CD4-positive, alpha-beta T cell (primary cell): ENCODE measurements at regions not wholly inside any gene's neighbourhood (a gene's known extent, or its start where the extent isn't known, plus 50 kb on each side); places are given as distances from the start of the nearest gene placed in this dataset.

Experiments used
- ATAC-seq: fragments of 200-7000 bp; cut with Tn5 transposase; one replicate; pipeline ENCODE4 v1.10.0; 2022; ENCODE audit warnings: mild to moderate bottlenecking; ENCODE audit not compliant: poor library complexity
- CTCF ChIA-PET: fragments of 350-600 bp; sonication (Branson Sonifier 250); formaldehyde crosslinking; loops from one replicate; lab custom pipeline; 2021; ENCODE audit warnings: antibody characterized with exemption, inconsistent platforms; lab: Charles Lee
- POLR2A ChIA-PET: fragments of 350-600 bp; sonication (Branson Sonifier 250); formaldehyde crosslinking; loops from one replicate; lab custom pipeline; 2021; ENCODE audit warnings: antibody characterized with exemption, inconsistent platforms; lab: Charles Lee
- DNase-seq, 14 experiments: peaks; one replicate each; pipeline ENCODE4 v3.0.0-alpha.2; 2013 to 2020; ENCODE audit warnings: mixed read lengths in 2 of 14
- H3K27ac ChIP-seq, 2 donors: one replicate each; pipeline versions ENCODE4 v1.5.1 to v1.7.0; 2013; ENCODE audit warnings: low read length in 2 of 2, low read depth in 1 of 2, mild to moderate bottlenecking in 1 of 2
- H3K27me3 ChIP-seq, 2 experiments: 1 replicate in 1 of 2; 2 replicates in 1 of 2; pipeline versions ENCODE4 v1.6.1 to v1.7.0; 2013; ENCODE audit warnings: low read length in 2 of 2, control low read depth in 1 of 2, mild to moderate bottlenecking in 1 of 2, moderate library complexity in 1 of 2; ENCODE audit not compliant: insufficient read depth in 2 of 2, control insufficient read depth in 1 of 2
- H3K36me3 ChIP-seq: one replicate; pipeline ENCODE4 v1.6.1; 2013; ENCODE audit warnings: low read length, control low read depth; ENCODE audit not compliant: insufficient read depth
- H3K4me1 ChIP-seq: one replicate; pipeline ENCODE4 v1.6.1; 2013; ENCODE audit warnings: low read length, control low read depth; ENCODE audit not compliant: insufficient read depth
- H3K4me3 ChIP-seq: one replicate; pipeline ENCODE4 v1.5.1; 2013; ENCODE audit warnings: mild to moderate bottlenecking, low read length, moderate library complexity
- H3K9me3 ChIP-seq, 2 experiments: 1 replicate in 1 of 2; 2 replicates in 1 of 2; pipeline versions ENCODE4 v1.6.1 to v1.7.0; 2013; ENCODE audit warnings: low read length in 2 of 2, mild to moderate bottlenecking in 2 of 2, control low read depth in 1 of 2, moderate library complexity in 1 of 2; ENCODE audit not compliant: control insufficient read depth in 1 of 2, insufficient read depth in 1 of 2
- H3K27ac Mint-ChIP-seq: one replicate; pipeline ENCODE4 v1.8.0; 2020; ENCODE audit warnings: mixed read lengths
- H3K27me3 Mint-ChIP-seq: one replicate; pipeline ENCODE4 v1.8.0; 2021; ENCODE audit warnings: mixed read lengths
- H3K36me3 Mint-ChIP-seq: one replicate; pipeline ENCODE4 v1.8.0; 2021; ENCODE audit warnings: low read depth, mixed read lengths
- H3K4me1 Mint-ChIP-seq: one replicate; pipeline ENCODE4 v1.8.0; 2021; ENCODE audit warnings: low read depth, mixed read lengths
- H3K4me3 Mint-ChIP-seq: one replicate; pipeline ENCODE4 v1.8.0; 2020; ENCODE audit warnings: mild to moderate bottlenecking, mixed read lengths
- H3K9me3 Mint-ChIP-seq: one replicate; pipeline ENCODE4 v1.8.0; 2020; ENCODE audit warnings: mixed read lengths
- intact Hi-C, 2 experiments: fragments of 100-400 bp; cut with DNase I in 1 of 2; cut with micrococcal nuclease in 1 of 2; formaldehyde crosslinking; loops; one replicate each; pipeline versions ENCODE4 v1.15.1 to v1.9.0; 2023 to 2025; cut with DNase I, micrococcal nuclease
- TF ChIP-seq, protein P1 (sequence below): fragments of 200-600 bp; IDR thresholded peaks from one replicate; pipeline ENCODE4 v1.8.0; 2022; ENCODE audit warnings: antibody characterized with exemption, mild to moderate bottlenecking

DNA sequence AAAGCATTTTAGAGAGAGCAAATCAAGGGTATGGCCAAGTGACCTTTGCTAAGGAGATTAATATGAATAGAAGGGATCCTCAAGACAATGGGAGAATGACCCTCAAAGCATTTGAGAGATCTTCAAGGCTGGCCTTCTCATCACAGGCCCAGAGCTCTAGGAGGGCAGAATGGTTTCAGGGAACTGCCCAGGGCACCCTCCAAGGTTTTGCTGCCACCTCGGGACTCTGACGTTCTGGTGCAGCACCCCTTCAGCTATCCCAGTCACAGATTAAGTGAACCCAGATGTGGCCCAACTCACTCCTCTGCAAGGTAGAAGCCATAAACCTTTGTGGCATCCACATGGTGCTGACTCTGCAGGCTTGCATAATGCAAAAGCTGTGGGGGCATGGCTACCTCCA, 209.3 kb downstream of the TLE3 start:
- POLR2A ChIA-PET = no interaction called here
- intact Hi-C loops = no loop called here

DNA sequence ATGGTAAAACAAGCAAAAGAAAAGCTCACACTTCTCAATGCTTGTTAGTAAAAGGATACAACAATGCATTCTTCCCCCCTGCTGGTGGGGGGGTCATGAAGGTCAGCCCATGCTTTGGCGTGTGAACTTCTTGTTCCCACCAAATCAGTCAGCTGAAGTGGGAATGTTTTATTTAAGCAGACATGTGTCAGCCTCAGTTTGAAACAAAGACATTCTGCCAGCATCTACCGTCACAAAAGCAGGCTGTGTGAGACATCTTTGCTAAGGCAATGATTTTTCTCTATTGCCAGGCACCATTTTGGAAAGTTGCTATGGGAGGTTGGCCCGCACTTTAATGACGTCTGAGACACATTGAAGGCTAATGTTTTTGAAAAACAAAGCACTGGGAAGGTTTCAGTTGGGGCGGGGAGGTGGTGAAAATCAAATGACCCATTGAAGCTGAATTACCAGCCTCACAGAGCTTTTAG, 206.6 kb downstream of the TLE3 start:
- Histone ChIP-seq H3K4me1 (no peaks in the 10 kb centered on the region), H3K27ac (no peak overlapping the region), H3K9me3 (no peaks in the 10 kb centered on the region), H3K36me3 (no peaks in the 10 kb centered on the region), H3K27me3 (peaks cover 5 to 7% of the 10 kb centered on the region in 2 experiments), H3K4me3 (no peak overlapping the region)
- intact Hi-C loops = no loop called here
- no peak overlapping the region for H3K27ac Mint-ChIP-seq
- POLR2A ChIA-PET = no interaction called here
- no peak for ATAC-seq
- peaks cover 6% of the 10 kb centered on the region for H3K27me3 Mint-ChIP-seq
- DNase-seq = no peak
- H3K9me3 Mint-ChIP-seq = no peaks in the 10 kb centered on the region
- H3K36me3 Mint-ChIP-seq = no peaks in the 10 kb centered on the region
- TF ChIP-seq, protein P1, sequence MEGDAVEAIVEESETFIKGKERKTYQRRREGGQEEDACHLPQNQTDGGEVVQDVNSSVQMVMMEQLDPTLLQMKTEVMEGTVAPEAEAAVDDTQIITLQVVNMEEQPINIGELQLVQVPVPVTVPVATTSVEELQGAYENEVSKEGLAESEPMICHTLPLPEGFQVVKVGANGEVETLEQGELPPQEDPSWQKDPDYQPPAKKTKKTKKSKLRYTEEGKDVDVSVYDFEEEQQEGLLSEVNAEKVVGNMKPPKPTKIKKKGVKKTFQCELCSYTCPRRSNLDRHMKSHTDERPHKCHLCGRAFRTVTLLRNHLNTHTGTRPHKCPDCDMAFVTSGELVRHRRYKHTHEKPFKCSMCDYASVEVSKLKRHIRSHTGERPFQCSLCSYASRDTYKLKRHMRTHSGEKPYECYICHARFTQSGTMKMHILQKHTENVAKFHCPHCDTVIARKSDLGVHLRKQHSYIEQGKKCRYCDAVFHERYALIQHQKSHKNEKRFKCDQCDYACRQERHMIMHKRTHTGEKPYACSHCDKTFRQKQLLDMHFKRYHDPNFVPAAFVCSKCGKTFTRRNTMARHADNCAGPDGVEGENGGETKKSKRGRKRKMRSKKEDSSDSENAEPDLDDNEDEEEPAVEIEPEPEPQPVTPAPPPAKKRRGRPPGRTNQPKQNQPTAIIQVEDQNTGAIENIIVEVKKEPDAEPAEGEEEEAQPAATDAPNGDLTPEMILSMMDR = no peak
- CTCF ChIA-PET = no interaction called here
- H3K4me1 Mint-ChIP-seq = no peaks in the 10 kb centered on the region
- no peak overlapping the region for H3K4me3 Mint-ChIP-seq

More for the DNA sequence above, 209.3 kb downstream of the TLE3 start:
- H3K4me1 Mint-ChIP-seq = no peaks in the 10 kb centered on the region
- no peaks in the 10 kb centered on the region for H3K9me3 Mint-ChIP-seq
- Histone ChIP-seq H3K27me3 (peaks cover 0 to 2% of the 10 kb centered on the region in 2 experiments), H3K27ac (no peak overlapping the region), H3K4me1 (no peaks in the 10 kb centered on the region), H3K4me3 (no peak overlapping the region), H3K36me3 (no peaks in the 10 kb centered on the region), H3K9me3 (no peaks in the 10 kb centered on the region)
- H3K36me3 Mint-ChIP-seq = no peaks in the 10 kb centered on the region
- no peak for ATAC-seq
- H3K4me3 Mint-ChIP-seq = no peak overlapping the region
- CTCF ChIA-PET = no interaction called here
- DNase-seq = no peak
- TF ChIP-seq, protein P1 = no peak
- H3K27ac Mint-ChIP-seq = no peak overlapping the region
- H3K27me3 Mint-ChIP-seq = no peaks in the 10 kb centered on the region

DNA sequence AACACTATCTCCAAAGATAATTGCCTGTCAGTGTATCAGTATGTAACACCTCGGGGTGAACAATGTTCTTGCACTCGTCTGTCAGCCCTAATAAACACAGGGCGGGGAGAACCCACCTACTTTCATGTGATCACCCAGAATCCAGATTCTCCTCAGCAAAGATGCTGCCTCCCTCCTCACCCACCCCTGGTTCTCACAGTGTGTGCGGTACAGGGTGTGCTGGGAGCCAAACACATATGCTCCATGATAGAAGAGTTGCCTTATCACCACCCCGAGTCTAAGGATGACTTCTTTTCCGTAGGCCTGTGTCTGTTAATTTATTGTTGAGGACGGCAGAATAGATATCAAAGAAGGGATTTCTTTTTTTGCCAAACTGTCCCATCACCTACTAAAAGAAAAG, 206.1 kb downstream of the TLE3 start:
- Histone ChIP-seq H3K36me3 (no peaks in the 10 kb centered on the region), H3K4me1 (no peaks in the 10 kb centered on the region), H3K27ac (no peak overlapping the region), H3K4me3 (no peak overlapping the region), H3K9me3 (no peaks in the 10 kb centered on the region), H3K27me3 (peaks cover 5 to 7% of the 10 kb centered on the region in 2 experiments)
- TF ChIP-seq, protein P1 = no peak
- ATAC-seq (no peak), DNase-seq (no peak)
- CTCF ChIA-PET = no interaction called here
- no peaks in the 10 kb centered on the region for H3K9me3 Mint-ChIP-seq
- H3K4me1 Mint-ChIP-seq = no peaks in the 10 kb centered on the region
- no peaks in the 10 kb centered on the region for H3K36me3 Mint-ChIP-seq
- intact Hi-C loops = no loop called here
- POLR2A ChIA-PET = no interaction called here
- no peak overlapping the region for H3K27ac Mint-ChIP-seq
- peaks cover 7% of the 10 kb centered on the region for H3K27me3 Mint-ChIP-seq
- no peak overlapping the region for H3K4me3 Mint-ChIP-seq
